NCI-H82 (cell line): ENCODE measurements at regions not wholly inside any gene's neighbourhood (a gene's known extent, or its start where the extent isn't known, plus 50 kb on each side); places are given as distances from the start of the nearest gene placed in this dataset.

ENCODE experiments used
- DNase-seq: peaks from one replicate; lab custom pipeline; 2025; lab: John Stamatoyannopoulos, UW

DNA sequence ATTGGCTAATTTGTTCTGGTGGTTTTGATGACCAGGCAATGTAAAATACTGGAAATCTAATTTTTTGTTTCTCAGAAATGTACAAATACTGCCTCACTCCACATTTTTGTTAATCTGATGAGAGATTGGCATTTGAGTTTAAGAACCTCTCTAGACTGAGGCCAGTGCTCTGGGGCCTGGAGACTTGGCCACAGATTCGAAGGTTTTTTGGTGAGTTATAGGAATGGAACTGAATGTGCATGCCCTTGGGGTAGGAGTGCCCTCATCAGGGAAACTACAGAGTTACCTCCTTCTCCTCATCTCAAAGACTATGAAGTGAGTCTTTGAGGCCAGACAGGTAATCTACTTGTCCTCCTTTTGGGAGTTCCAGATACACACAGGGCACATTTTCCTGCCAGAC, 347.9 kb downstream of the LTN1 start:
- no peak for DNase-seq

DNA sequence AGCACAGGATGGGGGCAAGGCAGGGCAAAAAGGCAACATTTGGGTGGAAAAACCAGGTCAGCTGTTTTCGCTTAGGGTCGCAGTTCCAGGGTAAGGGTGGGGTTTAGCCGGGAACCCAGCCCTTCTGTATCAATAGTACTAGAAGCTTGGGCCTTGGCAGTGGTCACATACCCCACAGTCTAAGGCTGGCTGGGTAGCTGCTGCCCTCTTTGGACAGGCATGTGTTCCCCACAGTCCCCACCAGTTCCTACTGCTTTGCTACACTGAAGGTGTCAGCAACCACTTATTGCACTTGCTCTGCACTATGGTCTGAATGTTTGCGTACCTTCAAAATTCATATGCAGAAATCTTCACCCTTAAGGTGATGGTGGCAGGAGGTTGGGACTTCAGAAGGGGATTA, 349.8 kb downstream of the LTN1 start:
- peak; percentile 44 for DNase-seq

DNA sequence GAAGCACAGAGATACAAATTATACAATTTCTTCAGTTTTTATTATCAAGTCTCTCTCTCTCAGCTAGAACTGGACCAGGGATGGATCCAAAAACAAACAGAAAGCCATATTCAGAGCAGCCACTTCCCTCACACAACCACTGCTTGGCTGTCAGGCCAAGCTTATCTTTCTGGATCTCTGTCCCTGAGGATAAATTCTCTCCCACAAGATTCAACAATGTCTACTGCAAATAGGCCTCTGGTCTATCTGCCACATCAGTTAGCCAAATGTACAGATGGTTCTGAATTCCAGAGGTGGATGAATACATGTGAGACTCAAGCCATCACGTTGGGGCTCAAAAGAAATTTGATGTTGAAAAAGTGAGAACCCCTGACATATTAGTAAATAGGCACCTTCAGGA, 350.9 kb downstream of the LTN1 start:
- no peak for DNase-seq

DNA sequence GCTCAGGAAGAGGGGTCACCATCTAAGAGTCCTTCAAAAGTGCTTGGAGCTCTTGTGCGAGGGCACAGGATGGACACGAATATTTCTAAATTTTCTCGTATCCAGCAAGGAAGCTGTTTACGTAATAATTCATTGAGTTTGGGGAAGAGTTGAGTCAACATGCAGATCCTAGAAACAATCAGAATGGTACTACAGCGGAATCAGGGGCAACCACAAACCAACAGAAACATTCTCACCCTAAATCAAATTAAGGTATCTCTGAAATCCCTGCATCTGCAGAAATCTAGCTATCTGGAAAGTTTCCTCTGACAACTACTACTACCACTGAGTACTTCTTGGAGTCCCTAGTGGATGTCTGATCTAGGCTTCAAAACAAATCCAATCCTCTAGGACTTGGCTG, 352.4 kb downstream of the LTN1 start:
- no peak for DNase-seq

DNA sequence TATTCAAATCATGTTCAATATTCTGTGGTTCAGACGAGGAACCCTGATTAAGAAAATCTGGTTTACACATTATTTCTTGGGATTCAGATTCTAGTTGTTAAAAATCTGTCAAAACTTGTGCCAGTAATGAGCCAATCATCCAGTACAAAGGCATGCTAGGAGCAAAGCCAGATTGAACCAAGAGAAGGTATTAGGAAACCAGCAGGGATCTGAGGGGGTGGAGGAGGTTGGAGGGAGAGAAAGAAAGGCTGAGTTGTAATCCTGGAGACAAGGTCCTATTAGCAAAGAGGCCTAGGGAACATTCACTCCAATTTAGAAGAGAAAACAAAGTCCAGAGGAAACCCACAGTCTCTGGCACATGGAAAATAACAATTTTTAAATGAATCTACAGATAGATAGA, 352.9 kb downstream of the LTN1 start:
- no peak for DNase-seq

DNA sequence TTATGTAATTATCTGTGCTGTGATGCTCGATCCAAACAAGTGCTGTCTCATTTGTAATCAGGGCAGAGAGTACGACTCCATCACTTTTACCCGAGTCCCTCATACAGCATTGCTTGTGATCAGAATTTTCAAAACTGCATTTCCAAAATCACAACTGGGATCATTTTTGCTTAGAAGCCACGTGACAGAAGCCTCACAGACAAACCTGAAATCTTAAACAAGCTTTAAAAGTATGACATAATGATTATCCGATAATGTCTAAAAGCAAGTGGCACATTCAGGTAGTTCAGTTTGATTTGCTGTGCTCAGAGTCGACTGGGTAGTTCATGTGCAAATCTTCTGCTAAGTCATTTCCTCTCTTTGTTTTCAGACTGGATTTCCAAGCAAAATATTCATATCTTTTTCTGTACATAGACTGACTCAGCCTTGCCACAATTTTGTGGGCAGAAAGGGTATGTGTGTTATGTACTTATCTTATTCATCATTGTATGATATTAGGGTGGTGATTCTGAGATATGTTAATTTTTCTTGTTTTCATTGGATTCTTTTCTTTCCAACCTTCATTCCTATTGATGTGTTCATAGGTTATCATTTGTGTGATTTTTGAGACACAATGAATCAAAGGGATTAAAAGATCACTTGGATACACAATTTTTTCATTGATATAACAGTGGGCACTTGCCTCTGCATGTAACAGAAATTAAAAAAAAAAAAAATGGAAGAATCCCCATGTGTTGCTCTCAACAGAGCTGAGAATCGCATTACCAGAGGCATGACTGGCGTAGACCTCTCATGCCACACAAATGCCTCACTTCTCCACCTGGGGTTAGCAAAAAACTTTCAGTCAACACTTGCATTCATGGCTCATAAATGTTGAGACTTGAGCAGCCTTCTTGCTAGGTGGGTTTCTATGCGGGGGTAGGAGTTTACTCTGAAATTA, 355.7 kb downstream of the LTN1 start:
- DNase-seq = no peak

DNA sequence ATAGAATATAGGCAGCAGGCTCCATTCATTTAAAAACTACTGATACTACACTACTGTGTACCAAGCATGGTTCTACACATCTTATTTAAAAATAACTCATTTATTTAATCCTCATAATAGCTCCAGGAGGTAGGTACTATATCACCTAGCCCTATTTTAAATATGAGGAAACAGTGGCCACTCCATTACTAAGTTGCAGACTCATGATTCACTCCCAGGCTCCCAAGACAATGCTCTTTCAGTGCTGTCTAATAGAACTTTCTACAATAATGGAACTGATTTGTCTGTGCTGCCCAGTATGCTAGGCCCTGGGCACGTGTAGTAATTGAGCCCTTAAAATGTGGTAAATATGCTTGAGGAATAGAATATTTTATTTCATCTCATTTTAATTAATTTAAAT, 357.1 kb downstream of the LTN1 start:
- no peak for DNase-seq

DNA sequence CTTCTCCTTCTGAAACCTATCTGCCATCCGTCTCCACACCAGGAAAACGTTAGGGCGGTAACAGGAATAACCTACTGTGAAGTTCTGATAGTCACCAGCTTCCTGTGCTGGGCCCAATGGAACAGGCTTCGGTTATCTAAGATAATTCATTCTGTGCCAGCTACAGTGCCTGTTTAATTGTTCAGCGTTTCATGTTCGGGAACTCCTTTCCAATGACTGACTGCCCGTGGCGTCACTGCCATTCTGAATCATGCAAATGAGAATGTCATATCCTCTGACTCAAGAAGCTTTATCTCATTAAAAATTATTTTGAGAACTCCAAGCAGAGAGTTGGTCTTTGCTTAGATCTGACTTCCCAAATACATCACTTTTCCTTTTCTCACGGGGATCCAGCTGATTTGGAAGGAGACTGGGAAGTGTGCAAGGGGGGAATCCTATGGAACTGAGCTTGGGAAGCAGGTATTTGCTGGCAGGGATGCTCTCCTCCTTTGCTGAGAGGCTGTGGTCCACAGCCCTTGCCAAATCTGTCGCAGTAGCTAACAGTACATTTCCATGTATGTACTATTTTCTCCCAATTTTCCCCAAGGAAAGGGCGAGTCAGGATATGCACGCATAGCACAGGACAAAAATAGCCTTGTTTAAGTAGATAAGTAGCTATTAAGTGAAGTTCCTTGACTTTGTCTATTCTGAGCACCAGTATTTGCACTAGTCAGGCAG, 358.7 kb downstream of the LTN1 start:
- no peak for DNase-seq

DNA sequence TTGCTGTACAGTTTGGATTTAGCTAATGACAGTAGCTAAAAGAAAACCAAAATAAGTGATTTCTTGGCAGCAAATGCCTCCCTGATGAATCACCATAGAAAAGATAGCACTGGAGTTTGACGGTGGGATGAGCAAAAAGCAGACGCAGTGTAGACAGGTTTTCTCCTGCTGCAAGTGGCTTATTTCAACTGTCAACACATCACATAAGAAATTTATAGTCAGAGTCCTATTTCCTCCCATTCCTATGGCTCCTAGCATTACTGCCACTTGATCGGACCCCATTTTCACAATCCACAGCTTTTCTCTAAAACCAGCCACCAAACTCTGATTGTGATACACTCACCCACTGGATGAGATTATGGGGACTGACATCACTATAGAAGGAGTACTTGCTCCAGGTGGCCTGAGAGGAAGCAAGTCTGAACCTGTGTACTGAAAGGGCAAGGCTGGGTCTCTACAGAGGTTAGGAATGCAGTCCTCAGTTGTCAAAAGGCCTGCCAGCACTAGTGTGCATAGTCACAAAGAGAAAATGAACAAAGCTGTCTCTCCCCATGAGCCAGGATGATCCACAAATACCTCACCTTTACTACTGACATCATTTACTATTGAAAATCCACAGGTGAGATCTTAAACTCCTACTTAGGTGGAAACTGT, 359.8 kb downstream of the LTN1 start:
- no peak for DNase-seq

DNA sequence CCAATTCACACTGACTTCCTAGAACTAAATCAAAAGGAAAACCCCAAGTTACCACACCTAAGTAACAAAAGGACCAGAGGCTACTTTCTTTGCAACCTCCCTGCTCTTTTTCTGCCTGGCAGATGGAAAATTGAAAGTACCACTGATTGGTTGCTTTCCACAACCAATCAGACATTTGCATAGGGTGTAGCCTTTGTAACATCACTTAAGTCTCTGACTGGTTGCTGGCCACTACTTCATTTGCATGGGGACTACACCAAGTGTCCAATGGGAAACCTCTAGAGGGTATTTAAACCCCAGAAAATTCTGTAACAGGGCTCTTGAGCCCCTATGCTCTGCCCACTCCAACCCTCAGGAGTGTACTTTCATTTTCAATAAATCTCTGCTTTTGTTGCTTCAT, 365.0 kb downstream of the LTN1 start:
- DNase-seq = peak; percentile 7

DNA sequence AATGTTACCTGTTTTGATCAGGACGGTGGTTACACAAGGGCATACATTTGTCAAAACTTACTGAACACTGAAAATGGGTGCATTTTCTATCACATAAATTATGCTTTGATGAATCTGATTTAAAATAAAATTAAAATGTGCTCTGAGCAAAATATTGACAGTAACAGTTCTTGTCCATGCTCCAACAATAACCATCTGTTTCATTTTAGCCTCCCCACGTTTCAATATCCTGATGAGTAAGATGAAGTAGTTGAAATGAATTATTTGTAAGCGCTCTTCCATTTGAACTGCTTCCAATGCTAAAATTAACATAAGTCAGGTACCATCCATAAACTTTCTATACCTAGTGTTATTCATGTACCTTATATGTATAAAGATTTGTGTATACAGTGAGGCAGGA, 365.4 kb downstream of the LTN1 start:
- no peak for DNase-seq

DNA sequence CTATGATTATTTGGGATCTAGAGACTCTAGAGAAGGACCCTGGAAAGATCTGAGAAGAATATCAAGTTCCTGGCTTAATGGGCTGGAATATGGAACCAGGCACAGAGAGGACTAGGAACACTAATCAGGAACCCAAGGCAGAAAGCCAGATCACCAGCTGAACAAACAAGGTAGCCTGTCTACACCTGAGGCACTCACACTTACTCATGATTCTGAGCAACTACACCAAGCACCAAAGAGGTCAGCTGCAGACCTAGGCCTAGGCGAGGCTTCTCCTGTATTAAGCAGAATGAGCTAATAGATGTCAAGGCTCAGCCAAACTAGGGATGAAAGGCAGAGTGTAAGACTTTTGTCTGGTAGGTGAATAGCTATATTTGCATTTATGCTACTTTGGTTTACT, 368.1 kb downstream of the LTN1 start:
- DNase-seq = no peak

DNA sequence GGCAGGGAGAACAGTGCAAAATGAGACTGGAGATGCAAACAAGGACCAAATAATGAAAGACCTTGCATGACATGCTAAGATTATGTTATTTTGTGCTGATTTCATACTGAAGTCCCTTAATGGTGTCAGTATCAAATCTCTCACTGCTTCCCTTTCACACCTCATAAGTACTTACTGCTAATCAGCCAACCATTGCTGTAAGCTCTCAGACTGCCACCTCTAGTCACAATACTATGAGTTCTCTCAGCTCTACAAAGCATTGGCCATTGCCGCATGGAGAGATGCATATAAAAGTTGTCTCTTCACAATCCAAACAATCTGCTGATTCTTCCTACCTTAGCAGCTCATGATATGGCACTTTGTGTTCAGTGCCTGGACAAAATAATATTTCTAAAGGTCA, 375.4 kb downstream of the LTN1 start:
- no peak for DNase-seq

DNA sequence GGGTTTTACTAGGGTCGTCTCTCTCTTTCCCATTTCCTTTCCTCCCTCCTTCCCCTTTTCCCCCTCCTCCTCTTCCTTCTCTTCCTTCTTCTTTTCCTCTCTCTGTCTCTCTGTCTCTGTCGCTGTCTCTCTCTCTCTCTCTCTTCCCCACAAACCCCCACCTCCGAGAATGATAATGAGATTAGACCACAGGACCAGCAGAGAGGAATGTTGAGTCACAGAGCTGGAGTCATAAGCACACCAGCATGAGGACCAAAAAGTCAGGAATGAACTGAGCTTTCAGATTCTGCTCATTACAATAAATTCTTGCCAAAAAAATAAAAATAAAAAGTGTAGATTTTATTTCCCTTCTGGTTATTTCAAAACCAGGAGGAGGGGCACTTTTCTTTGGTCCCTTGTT, 377.4 kb downstream of the LTN1 start:
- DNase-seq = no peak

DNA sequence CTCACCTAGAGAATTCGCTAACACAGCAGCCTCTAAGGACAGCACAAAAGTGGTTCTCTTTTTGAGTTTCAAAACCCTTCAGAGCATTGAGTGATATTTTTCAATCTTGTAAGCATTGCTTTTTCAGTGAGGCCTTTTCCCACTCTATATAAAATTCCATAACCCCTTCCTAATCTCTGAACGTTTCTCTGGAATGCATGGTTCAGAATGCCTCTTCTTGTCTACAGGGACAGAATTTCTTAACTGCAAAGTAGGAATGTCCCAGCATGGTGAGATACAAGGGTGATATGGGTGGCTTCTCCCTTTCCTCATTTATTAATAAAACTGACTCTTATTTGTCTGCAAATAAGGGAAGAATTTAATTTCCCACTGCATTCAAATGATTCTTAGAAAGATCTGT, 377.9 kb downstream of the LTN1 start:
- DNase-seq = no peak

DNA sequence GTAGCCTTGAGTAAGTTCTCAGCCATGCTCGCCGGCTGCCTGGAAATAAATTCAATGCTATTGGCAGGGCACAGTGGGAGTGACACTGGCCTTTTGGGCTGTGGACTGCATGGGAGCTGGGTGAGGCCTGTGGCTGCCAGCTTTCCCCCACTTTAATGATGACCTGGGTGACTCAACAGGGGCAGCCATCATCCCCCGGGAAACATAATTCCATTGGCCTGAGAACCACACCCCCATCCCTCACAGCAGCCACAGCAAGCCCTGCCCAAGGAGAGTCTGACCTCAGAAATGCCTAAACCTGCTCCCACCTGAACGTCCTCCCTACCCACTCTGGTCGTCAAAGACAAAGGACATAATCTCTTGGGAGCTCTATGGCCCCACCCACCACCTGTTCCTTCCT, 384.0 kb downstream of the LTN1 start:
- peak; percentile 27 for DNase-seq

DNA sequence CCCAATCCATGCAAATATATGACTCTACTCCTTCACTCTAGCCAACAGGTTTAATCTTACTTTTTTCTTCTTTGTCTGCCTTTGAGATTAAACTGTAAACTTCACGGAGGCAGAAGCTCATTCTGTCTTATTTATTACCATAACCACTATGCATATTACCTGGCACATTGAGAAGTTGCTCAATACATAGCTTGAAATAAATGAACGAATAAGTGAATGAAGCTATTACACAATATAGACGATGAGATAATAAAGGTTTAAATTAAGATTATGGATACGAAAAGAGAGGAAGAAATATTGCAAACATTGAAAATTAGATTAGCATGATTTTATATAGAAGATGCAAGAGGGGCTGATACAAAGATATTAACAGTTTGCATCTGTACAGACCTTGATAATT, 385.1 kb downstream of the LTN1 start:
- no peak for DNase-seq

DNA sequence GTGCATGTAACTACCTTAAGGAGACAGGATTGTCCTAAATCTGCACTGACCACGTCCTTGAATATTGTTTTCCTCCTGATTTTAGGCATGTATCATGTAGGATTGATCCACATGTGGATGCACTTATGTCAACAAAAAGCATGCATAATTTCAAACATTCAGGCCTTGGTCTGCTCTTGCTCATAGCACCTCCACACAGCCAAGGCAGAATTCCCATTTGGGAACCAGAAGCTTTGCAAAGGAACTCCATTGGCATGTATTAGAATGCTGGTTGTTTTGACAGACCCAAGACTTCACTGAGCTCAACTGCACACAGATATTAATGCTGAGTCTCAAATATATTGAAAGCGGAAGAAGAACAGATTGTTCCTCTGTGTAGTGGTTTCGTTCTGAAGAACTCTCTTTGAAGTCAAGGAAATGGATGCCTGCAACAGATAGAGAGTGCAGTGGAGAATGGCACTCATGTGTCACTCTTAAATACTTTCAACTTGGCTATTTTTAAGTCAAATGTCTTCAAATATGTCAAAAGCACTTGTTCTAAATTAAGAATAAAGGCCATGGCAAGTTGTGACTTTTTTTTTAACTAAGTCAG, 387.6 kb downstream of the LTN1 start:
- DNase-seq = no peak

DNA sequence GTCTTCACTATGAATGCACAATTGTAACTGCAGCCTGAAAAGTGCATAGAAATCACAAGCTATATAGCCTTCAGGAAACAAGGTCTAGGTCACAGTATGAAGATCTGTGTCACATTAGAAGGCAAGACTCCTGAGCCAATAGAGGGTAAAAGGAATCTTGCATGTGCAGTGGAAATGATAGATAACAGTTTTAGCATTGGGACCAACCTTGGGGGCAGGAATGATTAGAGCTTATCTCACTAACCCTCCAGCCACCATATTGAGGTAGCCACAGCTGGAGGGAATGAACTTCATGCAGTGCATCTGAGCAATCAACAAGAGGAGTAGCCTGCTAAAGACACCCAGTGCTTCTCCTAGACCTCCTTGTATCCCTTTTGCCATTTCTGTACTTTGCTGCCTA, 390.1 kb downstream of the LTN1 start:
- no peak for DNase-seq

DNA sequence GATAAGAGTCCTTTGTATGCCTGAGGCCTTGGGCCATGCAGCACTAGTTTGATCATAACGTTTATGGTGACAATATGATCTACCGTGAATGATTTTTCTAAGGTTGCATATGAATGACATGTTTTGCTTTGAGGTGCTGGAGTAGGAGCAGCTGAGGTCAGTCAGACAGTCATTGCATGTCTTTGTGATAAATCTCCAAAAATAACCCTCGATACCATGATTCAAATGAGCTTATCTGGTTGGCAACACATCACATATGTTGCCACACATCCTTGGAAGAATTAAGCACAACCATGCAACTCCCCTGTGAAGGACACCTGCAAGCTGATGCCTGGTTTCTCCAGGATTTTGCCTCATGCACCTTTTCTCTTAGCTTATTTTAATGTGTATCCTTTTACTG, 394.5 kb downstream of the LTN1 start:
- DNase-seq = no peak

DNA sequence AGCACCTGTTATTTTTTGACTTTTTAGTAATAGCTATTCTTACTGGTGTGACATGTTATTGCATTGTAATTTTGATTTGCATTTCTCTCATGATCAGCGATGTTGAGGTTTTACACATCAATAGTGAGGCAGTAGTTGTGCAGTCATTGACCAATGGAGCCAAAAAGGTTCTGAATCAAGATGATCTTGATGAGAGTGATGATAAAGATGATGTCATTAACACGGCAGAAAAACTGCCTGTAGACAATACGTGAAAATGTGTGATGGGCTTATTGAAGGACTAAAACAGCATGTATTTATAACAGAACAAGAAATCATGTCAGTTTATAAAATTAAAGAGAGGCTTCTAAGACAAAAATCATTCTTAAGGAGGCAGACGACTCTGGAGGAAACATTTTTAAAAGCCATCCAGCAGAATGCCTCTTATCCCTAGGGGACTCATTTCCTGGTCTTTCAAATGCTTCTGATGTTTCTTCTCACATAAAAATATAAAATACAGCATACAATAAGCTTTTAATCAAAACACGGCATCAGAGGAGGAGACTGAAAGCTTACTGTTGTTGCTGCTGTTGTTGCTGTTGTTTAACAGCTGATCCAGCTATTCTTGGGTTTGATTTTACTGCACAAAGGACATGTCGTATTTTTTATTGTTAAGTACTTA, 400.3 kb downstream of the LTN1 start:
- DNase-seq = no peak

DNA sequence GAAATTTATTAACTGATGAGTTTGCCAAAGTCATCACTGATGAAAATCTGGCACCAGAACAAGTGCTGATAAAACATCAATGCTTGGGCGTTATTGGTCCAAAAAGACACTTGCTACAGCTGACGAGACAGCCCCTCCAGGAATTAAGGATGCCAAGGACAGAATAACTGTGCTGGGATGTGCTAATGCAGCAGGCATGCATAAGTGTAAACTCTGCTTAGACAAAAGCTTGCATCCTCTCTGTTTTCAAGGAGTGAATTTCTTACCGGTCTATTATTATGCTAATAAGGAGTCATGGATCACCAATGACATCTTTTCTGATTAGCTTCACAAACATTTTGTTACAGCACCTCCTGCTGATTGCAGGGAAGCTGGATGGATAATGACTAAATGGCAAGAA, 402.0 kb downstream of the LTN1 start:
- no peak for DNase-seq
